Tibial nerve (tissue), 4 donors: ENCODE measurements at regions not wholly inside any gene's neighbourhood (a gene's known extent, or its start where the extent isn't known, plus 50 kb on each side); places are given as distances from the start of the nearest gene placed in this dataset.
A peak's percentile ranks its signal among the peaks of the same experiment; 100 is the strongest.

Experiments used
- DNase-seq, 2 donors: peaks; one replicate each; pipeline ENCODE4 v3.0.0-alpha.2; 2019; ENCODE audit warnings: low spot score in 2 of 2
- H3K27ac ChIP-seq, 4 donors: fragments of 200-600 bp; sonication (generic) in 3 of 4; one replicate each; pipeline ENCODE4 v1.5.1; 2017 to 2019; ENCODE audit warnings: mild to moderate bottlenecking in 1 of 4
- H3K27me3 ChIP-seq, 2 donors: fragments of 200-600 bp; sonication (generic) in 1 of 2; one replicate each; pipeline versions ENCODE4 v1.5.1 to v1.6.0; 2017 to 2019
- H3K36me3 ChIP-seq, 3 donors: fragments of 200-600 bp; sonication (generic); one replicate each; pipeline ENCODE4 v1.5.1; 2018 to 2019
- H3K4me1 ChIP-seq, 4 donors: fragments of 200-600 bp; sonication (generic) in 3 of 4; one replicate each; pipeline ENCODE4 v1.5.1; 2017 to 2019
- H3K4me3 ChIP-seq, 4 donors: fragments of 200-600 bp; sonication (generic) in 3 of 4; one replicate each; pipeline ENCODE4 v1.5.1; 2017 to 2019; ENCODE audit warnings: mild to moderate bottlenecking in 1 of 4, moderate library complexity in 1 of 4
- H3K9me3 ChIP-seq, 4 donors: fragments of 200-600 bp; sonication (generic) in 3 of 4; one replicate each; pipeline ENCODE4 v1.5.1; 2017 to 2019
- EP300 ChIP-seq, 2 donors: sonication (generic); formaldehyde crosslinking; IDR thresholded peaks; one replicate each; pipeline ENCODE4 v1.6.1; 2017; ENCODE audit warnings: antibody characterized with exemption in 2 of 2, mild to moderate bottlenecking in 1 of 2
- POLR2A ChIP-seq, 2 donors: fragments of 450-650 bp; IDR thresholded peaks; one replicate each; pipeline ENCODE4 v1.6.1; 2017; ENCODE audit warnings: antibody characterized with exemption in 2 of 2, mild to moderate bottlenecking in 2 of 2, moderate library complexity in 2 of 2
- WGBS, 2 donors: methylation state at CpG; one replicate each; pipeline ENCODE4 v1.1.5; 2018; 5-methylcytosine and 5-hydroxymethylcytosine counted together
- TF ChIP-seq, protein P1 (sequence below), 5 experiments: fragments of 200-600 bp in 3 of 5; fragments of 450-650 bp in 2 of 5; sonication (generic) in 3 of 5; IDR thresholded peaks; one replicate each; pipeline ENCODE4 v1.5.1; 2016 to 2019; ENCODE audit warnings: antibody characterized with exemption in 5 of 5, mild to moderate bottlenecking in 3 of 5, moderate library complexity in 2 of 5

DNA sequence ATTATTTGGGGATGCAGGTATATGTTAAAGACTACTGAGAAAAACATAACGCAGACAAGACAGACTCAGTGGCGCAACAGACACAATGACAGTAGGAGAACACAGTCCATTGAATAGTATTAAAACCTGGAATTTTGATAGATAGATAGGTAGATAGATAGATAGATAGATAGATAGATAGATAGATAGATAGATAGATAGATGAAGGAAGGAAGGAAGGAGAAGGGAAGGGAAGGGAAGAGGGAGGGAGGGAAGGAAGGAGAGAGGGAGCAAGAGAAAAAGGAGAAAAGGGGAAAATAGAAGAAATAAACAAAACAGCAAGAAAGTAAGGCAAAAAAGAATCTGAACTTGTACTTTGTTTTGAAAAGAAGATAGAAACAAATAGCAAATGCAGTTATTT, 404.5 kb downstream of the FOXO1 start:
- WGBS, 2 donors, result 98 to 99% methylated on average over 2 of the region's 2 CpGs

GRCh38 chr13:40269086-40269485, 397.4 kb downstream of the FOXO1 start:
- WGBS, 2 donors, result 77 to 79% methylated on average over 2 of the region's 2 CpGs
- no peak overlapping the region for H3K27ac ChIP-seq
- peaks cover 0 to 36% (median 24%) of the 10 kb centered on the region in 4 donors for H3K4me1 ChIP-seq
- H3K4me3 ChIP-seq, result no peak overlapping the region
- no peaks in the 10 kb centered on the region for H3K9me3 ChIP-seq
- H3K36me3 ChIP-seq, result no peaks in the 10 kb centered on the region
- TF ChIP-seq POLR2A (IDR thresholded peaks at IDR 0.05) (no peak), EP300 (IDR thresholded peaks at IDR 0.05) (peak in 1 of 2 donors; percentile 28)
- no peak for DNase-seq
- no peaks in the 10 kb centered on the region for H3K27me3 ChIP-seq

More for the DNA sequence above, 404.5 kb downstream of the FOXO1 start:
- H3K27me3 ChIP-seq, result no peaks in the 10 kb centered on the region
- no peak for TF ChIP-seq EP300 (IDR thresholded peaks at IDR 0.05)
- no peak for TF ChIP-seq POLR2A (IDR thresholded peaks at IDR 0.05)
- TF ChIP-seq, protein P1, sequence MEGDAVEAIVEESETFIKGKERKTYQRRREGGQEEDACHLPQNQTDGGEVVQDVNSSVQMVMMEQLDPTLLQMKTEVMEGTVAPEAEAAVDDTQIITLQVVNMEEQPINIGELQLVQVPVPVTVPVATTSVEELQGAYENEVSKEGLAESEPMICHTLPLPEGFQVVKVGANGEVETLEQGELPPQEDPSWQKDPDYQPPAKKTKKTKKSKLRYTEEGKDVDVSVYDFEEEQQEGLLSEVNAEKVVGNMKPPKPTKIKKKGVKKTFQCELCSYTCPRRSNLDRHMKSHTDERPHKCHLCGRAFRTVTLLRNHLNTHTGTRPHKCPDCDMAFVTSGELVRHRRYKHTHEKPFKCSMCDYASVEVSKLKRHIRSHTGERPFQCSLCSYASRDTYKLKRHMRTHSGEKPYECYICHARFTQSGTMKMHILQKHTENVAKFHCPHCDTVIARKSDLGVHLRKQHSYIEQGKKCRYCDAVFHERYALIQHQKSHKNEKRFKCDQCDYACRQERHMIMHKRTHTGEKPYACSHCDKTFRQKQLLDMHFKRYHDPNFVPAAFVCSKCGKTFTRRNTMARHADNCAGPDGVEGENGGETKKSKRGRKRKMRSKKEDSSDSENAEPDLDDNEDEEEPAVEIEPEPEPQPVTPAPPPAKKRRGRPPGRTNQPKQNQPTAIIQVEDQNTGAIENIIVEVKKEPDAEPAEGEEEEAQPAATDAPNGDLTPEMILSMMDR (IDR thresholded peaks at IDR 0.05), result no peak
- no peak overlapping the region for H3K27ac ChIP-seq
- H3K9me3 ChIP-seq, result no peaks in the 10 kb centered on the region
- H3K36me3 ChIP-seq, result no peaks in the 10 kb centered on the region
- H3K4me1 ChIP-seq, result peaks cover 0 to 20% (median 1%) of the 10 kb centered on the region in 4 donors
- no peak overlapping the region for H3K4me3 ChIP-seq
- no peak for DNase-seq

DNA sequence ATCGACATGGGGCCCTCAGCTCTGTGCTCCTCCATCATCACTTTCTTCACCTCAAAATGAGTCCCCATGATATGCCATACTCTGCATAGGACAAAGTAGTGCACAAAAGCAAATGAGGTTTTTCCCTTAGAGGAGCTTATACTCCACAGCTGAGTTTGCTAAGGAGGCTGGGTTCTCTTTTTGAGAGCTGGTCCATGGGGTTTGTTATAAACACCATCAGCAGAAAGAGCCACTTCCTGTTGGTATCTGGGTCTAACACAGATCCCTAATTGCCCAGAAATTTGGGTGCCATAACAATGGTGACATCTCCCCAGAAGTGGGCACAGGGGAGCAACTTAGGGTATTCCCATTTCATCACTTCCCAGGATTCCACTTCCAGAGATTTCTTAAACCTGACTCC, 395.7 kb downstream of the FOXO1 start:
- Histone ChIP-seq H3K27me3 (no peaks in the 10 kb centered on the region), H3K4me3 (no peak overlapping the region), H3K9me3 (no peaks in the 10 kb centered on the region), H3K4me1 (peaks cover 0 to 50% (median 24%) of the 10 kb centered on the region in 4 donors), H3K27ac (peak overlapping the region; percentile 45 to 80 (median 74)), H3K36me3 (no peaks in the 10 kb centered on the region)
- 95 to 100% methylated on average over 1 of the region's 1 CpG for WGBS, 2 donors
- TF ChIP-seq EP300 (IDR thresholded peaks at IDR 0.05) (no peak), POLR2A (IDR thresholded peaks at IDR 0.05) (no peak)
- TF ChIP-seq, protein P1 (IDR thresholded peaks at IDR 0.05), result no peak
- DNase-seq, result no peak

DNA sequence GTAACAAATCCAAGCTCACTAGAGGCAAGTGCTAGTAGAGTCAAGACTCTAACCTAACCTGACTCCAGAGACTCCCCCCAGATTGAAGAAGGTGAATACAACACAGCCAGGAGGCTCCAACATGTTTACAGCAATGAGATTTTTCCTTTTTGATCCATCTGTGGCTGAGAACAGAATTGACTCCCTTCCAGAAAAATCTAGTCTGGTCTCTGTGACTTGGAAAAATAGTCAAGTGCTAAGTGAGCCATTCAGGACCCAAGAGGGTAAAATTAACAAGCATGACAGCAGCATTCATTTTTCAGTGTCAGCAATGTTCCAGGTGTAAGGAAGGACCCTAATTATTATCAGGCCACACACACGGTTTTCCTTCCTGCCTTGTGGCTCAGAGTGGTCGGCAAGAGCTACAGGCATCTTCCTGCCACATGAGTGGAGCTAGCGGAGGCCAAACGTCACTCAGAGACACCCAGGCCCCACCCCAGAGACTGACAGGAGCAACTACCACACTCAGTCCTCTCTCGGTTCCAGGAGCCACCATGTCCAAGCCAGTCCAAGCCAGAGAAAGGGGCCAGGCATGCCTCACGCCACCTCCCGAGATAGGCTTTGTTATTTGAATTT, 395.1 kb downstream of the FOXO1 start:
- no peaks in the 10 kb centered on the region for H3K36me3 ChIP-seq
- peaks cover 0 to 52% (median 24%) of the 10 kb centered on the region in 4 donors for H3K4me1 ChIP-seq
- no peak overlapping the region for H3K4me3 ChIP-seq
- TF ChIP-seq, protein P1 (IDR thresholded peaks at IDR 0.05), result no peak
- TF ChIP-seq POLR2A (IDR thresholded peaks at IDR 0.05), result no peak
- no peak for TF ChIP-seq EP300 (IDR thresholded peaks at IDR 0.05)
- H3K27ac ChIP-seq, result peak overlapping the region; percentile 45 to 80 (median 74)
- WGBS, 2 donors, result 59 to 74% methylated on average over 4 to 7 of the region's 7 CpGs
- peak; percentile 24 to 31 for DNase-seq
- no peaks in the 10 kb centered on the region for H3K9me3 ChIP-seq
- H3K27me3 ChIP-seq, result no peaks in the 10 kb centered on the region

- Histone ChIP-seq H3K4me3 (no peak overlapping the region), H3K4me1 (peaks cover 0 to 52% (median 24%) of the 10 kb centered on the region in 4 donors), H3K9me3 (no peaks in the 10 kb centered on the region), H3K27ac (peak overlapping the region; percentile 45 to 80 (median 74)), H3K36me3 (no peaks in the 10 kb centered on the region), H3K27me3 (no peaks in the 10 kb centered on the region)
- WGBS, 2 donors, result 26 to 27% methylated on average over 5 of the region's 5 CpGs
- DNase-seq, result peak; percentile 80 to 91
- peak in 1 of 2 donors; percentile 81 for TF ChIP-seq EP300 (IDR thresholded peaks at IDR 0.05)
- TF ChIP-seq, protein P1 (IDR thresholded peaks at IDR 0.05), result no peak
These were observed 394.3 kb downstream of the FOXO1 start for GRCh38 chr13:40271931-40272775.
